22Rv1 (cell line): ENCODE measurements at regions not wholly inside any gene's neighbourhood (a gene's known extent, or its start where the extent isn't known, plus 50 kb on each side); places are given as distances from the start of the nearest gene placed in this dataset.

Experiments used
- H3K27ac ChIP-seq: fragments of 450-650 bp; 2 replicates; pipeline ENCODE4 v1.5.1; 2017
- ZFX ChIP-seq: fragments of 450-650 bp; IDR thresholded peaks from 2 replicates; pipeline ENCODE4 v1.6.1; 2017; ENCODE audit warnings: antibody characterized with exemption, borderline replicate concordance
- TF ChIP-seq, protein P1 (sequence below): fragments of 450-650 bp; IDR thresholded peaks from 2 replicates; pipeline ENCODE4 v1.5.1; 2017; ENCODE audit warnings: mild to moderate bottlenecking

DNA sequence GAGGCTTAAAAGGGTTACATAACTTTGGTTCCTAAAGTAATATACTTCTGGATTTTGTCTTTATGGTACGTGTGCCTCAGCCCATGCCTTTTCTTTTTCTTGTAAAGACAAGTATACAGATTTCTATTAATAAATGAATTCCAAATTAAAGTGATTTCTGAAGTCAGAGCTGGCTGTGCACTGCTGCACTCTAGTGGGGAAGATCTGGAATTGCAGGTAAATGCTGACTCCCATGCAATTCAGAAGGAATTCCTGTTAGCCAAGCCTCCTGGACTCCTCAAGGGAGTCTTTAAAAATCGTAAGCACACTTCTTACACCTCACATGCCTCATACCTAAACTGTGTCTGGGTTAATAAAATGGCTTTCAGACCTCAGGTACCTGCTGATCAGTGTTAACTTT lies 118.4 kb upstream of the SLC7A1 start:
- TF ChIP-seq, protein P1, sequence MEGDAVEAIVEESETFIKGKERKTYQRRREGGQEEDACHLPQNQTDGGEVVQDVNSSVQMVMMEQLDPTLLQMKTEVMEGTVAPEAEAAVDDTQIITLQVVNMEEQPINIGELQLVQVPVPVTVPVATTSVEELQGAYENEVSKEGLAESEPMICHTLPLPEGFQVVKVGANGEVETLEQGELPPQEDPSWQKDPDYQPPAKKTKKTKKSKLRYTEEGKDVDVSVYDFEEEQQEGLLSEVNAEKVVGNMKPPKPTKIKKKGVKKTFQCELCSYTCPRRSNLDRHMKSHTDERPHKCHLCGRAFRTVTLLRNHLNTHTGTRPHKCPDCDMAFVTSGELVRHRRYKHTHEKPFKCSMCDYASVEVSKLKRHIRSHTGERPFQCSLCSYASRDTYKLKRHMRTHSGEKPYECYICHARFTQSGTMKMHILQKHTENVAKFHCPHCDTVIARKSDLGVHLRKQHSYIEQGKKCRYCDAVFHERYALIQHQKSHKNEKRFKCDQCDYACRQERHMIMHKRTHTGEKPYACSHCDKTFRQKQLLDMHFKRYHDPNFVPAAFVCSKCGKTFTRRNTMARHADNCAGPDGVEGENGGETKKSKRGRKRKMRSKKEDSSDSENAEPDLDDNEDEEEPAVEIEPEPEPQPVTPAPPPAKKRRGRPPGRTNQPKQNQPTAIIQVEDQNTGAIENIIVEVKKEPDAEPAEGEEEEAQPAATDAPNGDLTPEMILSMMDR, result peak; percentile 79
- no peak for TF ChIP-seq ZFX
- H3K27ac ChIP-seq, result no peak overlapping the region

DNA sequence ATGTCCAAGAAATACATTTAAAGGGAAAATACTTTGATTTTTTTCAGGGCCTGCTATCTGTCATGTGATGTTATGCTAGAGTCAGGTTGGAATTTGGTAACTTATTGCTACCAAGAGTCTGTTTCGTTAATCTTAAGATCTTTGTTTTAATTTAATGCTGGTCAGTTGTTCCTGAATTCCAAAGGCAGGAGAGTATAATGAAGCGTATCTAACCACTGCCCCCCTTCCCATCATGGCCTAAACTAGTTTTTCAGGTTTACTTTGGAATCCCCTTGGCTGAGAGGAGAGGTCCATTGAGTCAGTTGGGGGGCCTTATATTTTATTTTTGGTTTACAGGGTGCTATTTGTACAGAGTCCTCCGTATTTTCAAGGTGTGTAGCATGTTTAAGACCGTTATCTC lies 116.3 kb upstream of the SLC7A1 start:
- TF ChIP-seq, protein P1, result no peak
- no peak for TF ChIP-seq ZFX
- no peak overlapping the region for H3K27ac ChIP-seq

DNA sequence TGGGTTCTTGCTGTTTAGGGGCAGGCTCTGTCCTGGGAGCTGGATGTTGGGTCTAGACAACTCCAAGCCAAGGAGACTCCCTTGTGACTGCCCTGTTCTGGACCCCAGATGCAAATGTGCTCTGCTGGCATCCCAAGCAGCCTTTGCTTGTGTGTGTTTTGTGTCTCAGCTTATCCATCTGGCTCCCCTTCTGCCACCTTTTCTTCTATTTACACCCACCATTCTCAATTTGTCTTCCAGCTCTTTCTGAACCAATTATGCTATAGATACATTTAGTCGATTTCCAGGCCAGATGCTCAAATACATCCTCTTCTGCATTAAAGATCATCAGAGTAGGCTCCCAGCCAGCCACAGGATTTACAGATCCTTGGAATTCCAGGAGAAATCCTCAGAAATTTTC lies 115.0 kb upstream of the SLC7A1 start:
- H3K27ac ChIP-seq, result no peak overlapping the region
- TF ChIP-seq ZFX, result no peak
- TF ChIP-seq, protein P1, result no peak

DNA sequence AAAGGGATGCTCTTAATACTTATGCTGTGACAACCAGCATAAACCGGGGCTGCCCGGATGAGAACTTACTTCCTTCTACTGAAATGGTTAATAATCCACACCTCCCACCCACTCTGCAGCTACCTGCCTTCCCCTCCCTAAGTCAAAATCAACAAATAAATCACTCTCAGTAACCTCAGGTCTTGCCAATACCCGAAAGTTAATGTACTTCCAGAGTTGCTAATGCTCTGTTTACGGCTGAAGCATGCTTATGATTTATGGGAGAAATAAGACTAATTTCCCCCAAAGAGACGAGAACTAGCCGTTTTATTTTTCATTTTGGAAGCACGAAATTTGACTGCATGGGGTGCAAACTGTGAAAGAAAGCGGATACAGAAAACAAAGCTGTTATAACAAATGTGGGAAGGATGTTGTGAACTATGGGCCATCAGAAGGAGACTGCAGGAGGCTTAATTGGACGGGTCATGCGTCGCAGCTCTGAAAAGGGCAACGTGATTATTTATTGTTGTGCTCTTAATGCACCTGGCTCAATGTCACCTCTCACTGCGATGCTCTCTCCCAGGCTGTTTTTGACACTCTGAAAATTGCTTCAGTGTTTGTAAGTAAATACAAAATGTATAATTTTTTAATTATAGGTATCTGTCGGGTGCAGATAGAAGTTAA lies 114.0 kb upstream of the SLC7A1 start:
- H3K27ac ChIP-seq, result no peak overlapping the region

DNA sequence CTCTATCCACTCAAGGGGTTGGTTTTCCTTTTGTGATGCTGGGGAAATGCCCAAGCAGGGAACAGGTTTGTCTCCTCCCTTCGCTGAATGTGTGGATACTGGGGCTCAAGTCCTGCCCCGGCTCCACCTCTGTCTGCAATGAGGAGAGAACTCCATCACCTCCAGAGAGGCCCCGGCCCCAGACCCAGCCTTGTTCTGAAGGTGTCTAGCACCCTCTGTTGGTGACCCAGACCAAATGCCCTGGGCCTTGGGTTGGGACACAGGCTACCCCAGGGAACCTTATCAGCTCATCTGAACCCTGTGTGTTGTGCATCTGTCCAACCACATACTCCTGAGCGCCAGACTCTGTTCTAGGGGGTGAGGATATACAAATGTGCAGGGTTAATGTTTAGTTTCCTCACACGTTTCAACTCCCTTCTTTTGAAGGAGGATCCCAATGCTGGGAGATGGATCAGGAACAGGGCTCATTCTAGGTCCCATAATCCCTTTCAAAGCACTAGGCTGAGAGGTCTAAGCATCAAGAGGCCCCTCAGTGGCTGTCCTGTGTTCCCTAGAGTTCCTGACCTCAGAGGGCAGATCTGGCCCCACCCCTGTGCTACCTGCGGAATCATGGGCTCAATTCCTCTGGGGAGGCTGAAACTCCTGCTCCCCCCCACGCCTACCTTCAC lies 112.5 kb upstream of the SLC7A1 start:
- TF ChIP-seq, protein P1, result peak; percentile 70
- no peak for TF ChIP-seq ZFX
- H3K27ac ChIP-seq, result no peak overlapping the region

More for the DNA sequence above, 114.0 kb upstream of the SLC7A1 start:
- no peak for TF ChIP-seq ZFX
- TF ChIP-seq, protein P1, result no peak

DNA sequence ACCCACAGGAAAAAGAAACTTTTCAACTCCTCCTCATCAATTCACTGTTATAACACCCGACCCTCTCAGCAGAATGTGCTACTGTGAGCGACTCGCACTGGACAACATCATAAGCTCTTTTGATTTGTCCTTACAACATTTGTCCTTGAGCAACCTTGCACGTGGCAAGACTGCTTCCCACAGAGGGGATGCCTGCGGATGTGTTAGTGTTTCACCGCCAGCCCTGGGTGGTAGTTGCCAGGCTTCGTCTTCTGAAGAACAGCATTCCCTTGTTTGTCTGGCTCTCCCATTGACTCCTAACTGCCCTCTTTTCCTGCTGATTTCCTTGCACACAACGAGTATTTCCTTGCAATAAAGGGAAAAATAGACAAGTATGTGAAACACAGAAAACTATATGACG lies 111.4 kb upstream of the SLC7A1 start:
- no peak for TF ChIP-seq ZFX
- TF ChIP-seq, protein P1, result no peak

DNA sequence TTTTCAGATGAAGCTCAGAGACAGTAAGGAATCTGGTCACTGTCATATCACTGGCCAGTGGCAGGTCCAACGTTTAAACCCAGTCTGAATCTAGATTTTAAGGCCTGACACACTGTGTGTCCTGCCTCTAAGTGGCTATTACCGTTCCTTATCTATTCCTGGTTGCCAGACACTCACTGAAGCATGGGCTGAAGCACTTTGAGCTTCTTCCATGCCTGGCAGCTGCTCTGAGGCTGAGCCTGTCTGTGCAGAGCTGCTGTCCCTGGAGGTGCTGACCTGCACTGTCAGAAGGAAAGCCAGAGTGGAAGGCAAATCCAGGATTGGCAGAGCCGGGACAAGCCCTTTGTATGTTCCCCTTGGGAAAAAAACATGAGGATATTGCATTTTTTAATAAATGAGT lies 109.2 kb upstream of the SLC7A1 start:
- TF ChIP-seq, protein P1, result no peak
- no peak for TF ChIP-seq ZFX
- no peak overlapping the region for H3K27ac ChIP-seq

More for the DNA sequence above, 111.4 kb upstream of the SLC7A1 start:
- no peak overlapping the region for H3K27ac ChIP-seq
